ENCODE measurements at regions not wholly inside any gene's neighbourhood (a gene's known extent, or its start where the extent isn't known, plus 50 kb on each side); places are given as distances from the start of the nearest gene placed in this dataset.

GRCh38 chr5:30385754-30386153 lies 807.7 kb upstream of the CDH6 start:
- TF ChIP-seq CTCF (IDR thresholded peaks at IDR 0.05; ENCODE audit: low read depth, low read length): no peak
- no peak for TF ChIP-seq EZH2phosphoT487 (IDR thresholded peaks at IDR 0.05; ENCODE audit: low read depth)

Data from OCI-LY3 (cell line).